ENCODE measurements at regions not wholly inside any gene's neighbourhood (a gene's known extent, or its start where the extent isn't known, plus 50 kb on each side); places are given as distances from the start of the nearest gene placed in this dataset.

DNA sequence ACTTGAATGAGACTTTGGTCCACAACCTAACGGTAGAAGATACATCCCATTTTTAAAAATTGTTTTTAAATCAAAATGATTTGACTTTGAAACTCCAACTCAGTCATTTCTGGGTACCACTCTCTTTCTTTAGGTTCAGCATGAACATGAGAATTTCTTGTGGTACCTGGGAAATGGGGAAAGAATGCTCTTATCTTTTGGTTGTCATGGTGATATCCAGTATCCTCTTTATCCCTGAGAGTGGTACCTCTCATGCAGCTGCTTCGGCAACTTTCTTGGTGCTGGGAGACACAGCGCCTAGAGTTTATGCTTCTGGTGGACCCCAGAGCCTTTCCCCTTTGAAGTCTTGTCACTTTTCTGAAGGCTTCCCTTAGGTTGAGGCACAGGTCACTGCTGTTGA, 465.1 kb upstream of the FAT1 start:
- Histone ChIP-seq H3K27me3 (ENCODE audit: insufficient read depth, poor library complexity, severe bottlenecking) (no peaks in the 10 kb centered on the region), H3K4me3 (replicated peaks; ENCODE audit: insufficient read depth, low read length) (no peak overlapping the region), H3K27ac (replicated peaks) (no peak overlapping the region)
- TF ChIP-seq GABPA (IDR thresholded peaks at IDR 0.05; ENCODE audit: low read depth) (no peak), SPI1 (IDR thresholded peaks at IDR 0.05; ENCODE audit: borderline replicate concordance, low read depth) (no peak), POLR2AphosphoS5 (IDR thresholded peaks at IDR 0.05; ENCODE audit: low read depth) (no peak)
- TF ChIP-seq, protein P1, sequence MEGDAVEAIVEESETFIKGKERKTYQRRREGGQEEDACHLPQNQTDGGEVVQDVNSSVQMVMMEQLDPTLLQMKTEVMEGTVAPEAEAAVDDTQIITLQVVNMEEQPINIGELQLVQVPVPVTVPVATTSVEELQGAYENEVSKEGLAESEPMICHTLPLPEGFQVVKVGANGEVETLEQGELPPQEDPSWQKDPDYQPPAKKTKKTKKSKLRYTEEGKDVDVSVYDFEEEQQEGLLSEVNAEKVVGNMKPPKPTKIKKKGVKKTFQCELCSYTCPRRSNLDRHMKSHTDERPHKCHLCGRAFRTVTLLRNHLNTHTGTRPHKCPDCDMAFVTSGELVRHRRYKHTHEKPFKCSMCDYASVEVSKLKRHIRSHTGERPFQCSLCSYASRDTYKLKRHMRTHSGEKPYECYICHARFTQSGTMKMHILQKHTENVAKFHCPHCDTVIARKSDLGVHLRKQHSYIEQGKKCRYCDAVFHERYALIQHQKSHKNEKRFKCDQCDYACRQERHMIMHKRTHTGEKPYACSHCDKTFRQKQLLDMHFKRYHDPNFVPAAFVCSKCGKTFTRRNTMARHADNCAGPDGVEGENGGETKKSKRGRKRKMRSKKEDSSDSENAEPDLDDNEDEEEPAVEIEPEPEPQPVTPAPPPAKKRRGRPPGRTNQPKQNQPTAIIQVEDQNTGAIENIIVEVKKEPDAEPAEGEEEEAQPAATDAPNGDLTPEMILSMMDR (IDR thresholded peaks at IDR 0.05; ENCODE audit: insufficient read depth, low read length): no peak
- TF ChIP-seq, protein P2, sequence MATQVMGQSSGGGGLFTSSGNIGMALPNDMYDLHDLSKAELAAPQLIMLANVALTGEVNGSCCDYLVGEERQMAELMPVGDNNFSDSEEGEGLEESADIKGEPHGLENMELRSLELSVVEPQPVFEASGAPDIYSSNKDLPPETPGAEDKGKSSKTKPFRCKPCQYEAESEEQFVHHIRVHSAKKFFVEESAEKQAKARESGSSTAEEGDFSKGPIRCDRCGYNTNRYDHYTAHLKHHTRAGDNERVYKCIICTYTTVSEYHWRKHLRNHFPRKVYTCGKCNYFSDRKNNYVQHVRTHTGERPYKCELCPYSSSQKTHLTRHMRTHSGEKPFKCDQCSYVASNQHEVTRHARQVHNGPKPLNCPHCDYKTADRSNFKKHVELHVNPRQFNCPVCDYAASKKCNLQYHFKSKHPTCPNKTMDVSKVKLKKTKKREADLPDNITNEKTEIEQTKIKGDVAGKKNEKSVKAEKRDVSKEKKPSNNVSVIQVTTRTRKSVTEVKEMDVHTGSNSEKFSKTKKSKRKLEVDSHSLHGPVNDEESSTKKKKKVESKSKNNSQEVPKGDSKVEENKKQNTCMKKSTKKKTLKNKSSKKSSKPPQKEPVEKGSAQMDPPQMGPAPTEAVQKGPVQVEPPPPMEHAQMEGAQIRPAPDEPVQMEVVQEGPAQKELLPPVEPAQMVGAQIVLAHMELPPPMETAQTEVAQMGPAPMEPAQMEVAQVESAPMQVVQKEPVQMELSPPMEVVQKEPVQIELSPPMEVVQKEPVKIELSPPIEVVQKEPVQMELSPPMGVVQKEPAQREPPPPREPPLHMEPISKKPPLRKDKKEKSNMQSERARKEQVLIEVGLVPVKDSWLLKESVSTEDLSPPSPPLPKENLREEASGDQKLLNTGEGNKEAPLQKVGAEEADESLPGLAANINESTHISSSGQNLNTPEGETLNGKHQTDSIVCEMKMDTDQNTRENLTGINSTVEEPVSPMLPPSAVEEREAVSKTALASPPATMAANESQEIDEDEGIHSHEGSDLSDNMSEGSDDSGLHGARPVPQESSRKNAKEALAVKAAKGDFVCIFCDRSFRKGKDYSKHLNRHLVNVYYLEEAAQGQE (IDR thresholded peaks at IDR 0.05; ENCODE audit: insufficient replicate concordance, low read depth): no peak
- DNase-seq (ENCODE audit: low read depth in 1 of 2, low spot score in 1 of 2): no peak

GRCh38 chr4:187190390-187190789, 466.7 kb upstream of the FAT1 start:
- Histone ChIP-seq H3K4me3 (replicated peaks; ENCODE audit: insufficient read depth, low read length) (no peak overlapping the region), H3K27ac (replicated peaks) (no peak overlapping the region), H3K27me3 (ENCODE audit: insufficient read depth, poor library complexity, severe bottlenecking) (no peaks in the 10 kb centered on the region)
- no peak for DNase-seq (ENCODE audit: low read depth in 1 of 2, low spot score in 1 of 2)
- no peak for TF ChIP-seq SPI1 (IDR thresholded peaks at IDR 0.05; ENCODE audit: borderline replicate concordance, low read depth)
- TF ChIP-seq, protein P2 (IDR thresholded peaks at IDR 0.05; ENCODE audit: insufficient replicate concordance, low read depth): no peak
- TF ChIP-seq, protein P1 (IDR thresholded peaks at IDR 0.05; ENCODE audit: insufficient read depth, low read length): no peak
- TF ChIP-seq GABPA (IDR thresholded peaks at IDR 0.05; ENCODE audit: low read depth): no peak
- no peak for TF ChIP-seq POLR2AphosphoS5 (IDR thresholded peaks at IDR 0.05; ENCODE audit: low read depth)

DNA sequence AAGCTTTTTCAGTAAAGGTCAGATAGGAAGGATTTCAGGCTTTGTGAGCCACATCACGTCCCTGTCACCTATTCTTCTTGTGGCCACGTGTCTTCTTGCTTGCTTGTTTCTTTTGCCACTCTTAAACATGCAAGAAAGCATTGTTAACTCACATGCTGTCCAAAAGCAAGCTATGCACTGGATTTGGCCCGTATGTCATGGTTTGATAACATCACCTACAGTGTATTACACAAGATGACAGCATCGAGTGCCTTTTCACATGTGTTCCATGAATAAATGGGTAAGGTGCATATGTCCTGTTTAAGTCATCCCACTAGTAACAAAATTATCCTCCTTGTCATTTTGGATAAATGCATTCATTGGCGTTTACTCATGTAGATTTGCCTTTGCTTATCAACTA, 468.0 kb upstream of the FAT1 start:
- TF ChIP-seq GABPA (IDR thresholded peaks at IDR 0.05; ENCODE audit: low read depth) (no peak), POLR2AphosphoS5 (IDR thresholded peaks at IDR 0.05; ENCODE audit: low read depth) (no peak), SPI1 (IDR thresholded peaks at IDR 0.05; ENCODE audit: borderline replicate concordance, low read depth) (no peak)
- TF ChIP-seq, protein P2 (IDR thresholded peaks at IDR 0.05; ENCODE audit: insufficient replicate concordance, low read depth): no peak
- TF ChIP-seq, protein P1 (IDR thresholded peaks at IDR 0.05; ENCODE audit: insufficient read depth, low read length): no peak
- Histone ChIP-seq H3K27me3 (ENCODE audit: insufficient read depth, poor library complexity, severe bottlenecking) (no peaks in the 10 kb centered on the region), H3K27ac (replicated peaks) (no peak overlapping the region), H3K4me3 (replicated peaks; ENCODE audit: insufficient read depth, low read length) (no peak overlapping the region)
- no peak for DNase-seq (ENCODE audit: low read depth in 1 of 2, low spot score in 1 of 2)
